C4-2B (cell line): ENCODE measurements at regions not wholly inside any gene's neighbourhood (a gene's known extent, or its start where the extent isn't known, plus 50 kb on each side); places are given as distances from the start of the nearest gene placed in this dataset.
"Not testable (repeated sequence)": the region's sequence is repeated elsewhere in the genome, so short reads cannot be mapped to it uniquely, and the experiment has no call there.

ENCODE experiments used
- ZFX ChIP-seq: fragments of 450-650 bp; IDR thresholded peaks from 2 replicates; pipeline ENCODE4 v1.6.1; 2017
- TF ChIP-seq, protein P1 (sequence below): fragments of 450-650 bp; conservative IDR thresholded peaks from 2 replicates; pipeline ENCODE4 v1.5.1; 2017; ENCODE audit warnings: mild to moderate bottlenecking

DNA sequence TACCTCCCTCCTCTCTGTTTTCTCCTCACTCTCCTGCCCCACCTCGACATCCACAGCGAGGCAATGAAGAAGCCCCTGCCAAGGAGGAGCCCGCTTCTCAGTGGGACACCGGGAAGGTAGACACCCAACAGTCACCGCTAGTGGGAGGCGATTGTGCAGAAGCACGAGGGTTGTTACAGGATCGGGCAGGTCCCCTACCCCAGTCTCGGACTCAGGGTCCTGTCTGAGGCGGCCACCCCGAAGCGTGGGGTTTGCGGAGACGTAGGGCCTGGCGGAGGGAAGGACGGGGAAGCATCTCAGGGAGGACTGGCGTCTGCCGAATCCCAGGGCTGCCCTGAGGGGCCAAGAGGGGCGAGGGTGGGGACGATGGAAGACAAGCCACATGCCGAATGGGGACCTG, 96.9 kb upstream of the SAMD11 start:
- TF ChIP-seq, protein P1, sequence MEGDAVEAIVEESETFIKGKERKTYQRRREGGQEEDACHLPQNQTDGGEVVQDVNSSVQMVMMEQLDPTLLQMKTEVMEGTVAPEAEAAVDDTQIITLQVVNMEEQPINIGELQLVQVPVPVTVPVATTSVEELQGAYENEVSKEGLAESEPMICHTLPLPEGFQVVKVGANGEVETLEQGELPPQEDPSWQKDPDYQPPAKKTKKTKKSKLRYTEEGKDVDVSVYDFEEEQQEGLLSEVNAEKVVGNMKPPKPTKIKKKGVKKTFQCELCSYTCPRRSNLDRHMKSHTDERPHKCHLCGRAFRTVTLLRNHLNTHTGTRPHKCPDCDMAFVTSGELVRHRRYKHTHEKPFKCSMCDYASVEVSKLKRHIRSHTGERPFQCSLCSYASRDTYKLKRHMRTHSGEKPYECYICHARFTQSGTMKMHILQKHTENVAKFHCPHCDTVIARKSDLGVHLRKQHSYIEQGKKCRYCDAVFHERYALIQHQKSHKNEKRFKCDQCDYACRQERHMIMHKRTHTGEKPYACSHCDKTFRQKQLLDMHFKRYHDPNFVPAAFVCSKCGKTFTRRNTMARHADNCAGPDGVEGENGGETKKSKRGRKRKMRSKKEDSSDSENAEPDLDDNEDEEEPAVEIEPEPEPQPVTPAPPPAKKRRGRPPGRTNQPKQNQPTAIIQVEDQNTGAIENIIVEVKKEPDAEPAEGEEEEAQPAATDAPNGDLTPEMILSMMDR: not testable (repeated sequence)
- TF ChIP-seq ZFX: not testable (repeated sequence)
